ENCODE measurements at regions not wholly inside any gene's neighbourhood (a gene's known extent, or its start where the extent isn't known, plus 50 kb on each side); places are given as distances from the start of the nearest gene placed in this dataset.

DNA sequence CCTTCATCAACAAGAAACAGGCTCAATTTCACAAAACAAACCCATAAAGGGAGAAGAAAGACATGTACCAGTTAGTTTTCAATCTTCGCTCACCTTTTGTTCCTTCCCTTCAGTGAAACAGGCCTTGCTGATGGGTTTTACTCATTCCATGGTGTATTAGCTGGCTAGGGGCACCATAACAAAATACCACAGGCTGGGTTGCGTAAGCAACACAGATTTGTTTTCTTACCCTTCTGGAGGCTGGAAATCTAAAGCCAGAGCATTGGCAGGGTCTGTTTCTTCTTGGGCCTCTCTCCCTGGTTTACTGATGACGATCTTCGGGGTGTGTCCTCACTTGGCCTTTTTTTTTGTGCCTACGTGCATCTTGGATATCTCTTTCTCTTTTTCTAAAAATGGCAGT is 383.4 kb upstream of the RBFOX1 start:
- no peaks in the 10 kb centered on the region for H3F3A ChIP-seq (ENCODE audit: control insufficient read depth, insufficient read depth)
- no peak overlapping the region for H3K4me3 ChIP-seq (ENCODE audit: low read length)
- H3K9me3 ChIP-seq (ENCODE audit: control insufficient read depth, insufficient read depth, low read length): no peaks in the 10 kb centered on the region; the same call in 1 of the 2 replicates
- no peaks in the 10 kb centered on the region for H3K79me2 ChIP-seq (ENCODE audit: control insufficient read depth, low read length)
- no peaks in the 10 kb centered on the region for H4K20me1 ChIP-seq (ENCODE audit: control insufficient read depth, insufficient read depth, low read depth, low read length)
- no peaks in the 10 kb centered on the region for H3K36me3 ChIP-seq (ENCODE audit: control insufficient read depth, low read length)
- H3K27me3 ChIP-seq (ENCODE audit: control insufficient read depth, low read length): no peaks in the 10 kb centered on the region
- no peak overlapping the region for H3K4me2 ChIP-seq (ENCODE audit: low read length)
- H3K4me1 ChIP-seq (ENCODE audit: control insufficient read depth, low read length): no peaks in the 10 kb centered on the region
- no peaks in the 10 kb centered on the region for H3K9me2 ChIP-seq (replicated peaks; ENCODE audit: control insufficient read depth, low read length)
- no peak overlapping the region for H3K27ac ChIP-seq (ENCODE audit: low read depth, low read length)
- no peak for TF ChIP-seq EZH2phosphoT487 (IDR thresholded peaks at IDR 0.05; ENCODE audit: borderline replicate concordance, low read length)
- TF ChIP-seq, protein P1, sequence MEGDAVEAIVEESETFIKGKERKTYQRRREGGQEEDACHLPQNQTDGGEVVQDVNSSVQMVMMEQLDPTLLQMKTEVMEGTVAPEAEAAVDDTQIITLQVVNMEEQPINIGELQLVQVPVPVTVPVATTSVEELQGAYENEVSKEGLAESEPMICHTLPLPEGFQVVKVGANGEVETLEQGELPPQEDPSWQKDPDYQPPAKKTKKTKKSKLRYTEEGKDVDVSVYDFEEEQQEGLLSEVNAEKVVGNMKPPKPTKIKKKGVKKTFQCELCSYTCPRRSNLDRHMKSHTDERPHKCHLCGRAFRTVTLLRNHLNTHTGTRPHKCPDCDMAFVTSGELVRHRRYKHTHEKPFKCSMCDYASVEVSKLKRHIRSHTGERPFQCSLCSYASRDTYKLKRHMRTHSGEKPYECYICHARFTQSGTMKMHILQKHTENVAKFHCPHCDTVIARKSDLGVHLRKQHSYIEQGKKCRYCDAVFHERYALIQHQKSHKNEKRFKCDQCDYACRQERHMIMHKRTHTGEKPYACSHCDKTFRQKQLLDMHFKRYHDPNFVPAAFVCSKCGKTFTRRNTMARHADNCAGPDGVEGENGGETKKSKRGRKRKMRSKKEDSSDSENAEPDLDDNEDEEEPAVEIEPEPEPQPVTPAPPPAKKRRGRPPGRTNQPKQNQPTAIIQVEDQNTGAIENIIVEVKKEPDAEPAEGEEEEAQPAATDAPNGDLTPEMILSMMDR (IDR thresholded peaks at IDR 0.05; ENCODE audit: low read depth, low read length, poor library complexity, severe bottlenecking): no peak

DNA sequence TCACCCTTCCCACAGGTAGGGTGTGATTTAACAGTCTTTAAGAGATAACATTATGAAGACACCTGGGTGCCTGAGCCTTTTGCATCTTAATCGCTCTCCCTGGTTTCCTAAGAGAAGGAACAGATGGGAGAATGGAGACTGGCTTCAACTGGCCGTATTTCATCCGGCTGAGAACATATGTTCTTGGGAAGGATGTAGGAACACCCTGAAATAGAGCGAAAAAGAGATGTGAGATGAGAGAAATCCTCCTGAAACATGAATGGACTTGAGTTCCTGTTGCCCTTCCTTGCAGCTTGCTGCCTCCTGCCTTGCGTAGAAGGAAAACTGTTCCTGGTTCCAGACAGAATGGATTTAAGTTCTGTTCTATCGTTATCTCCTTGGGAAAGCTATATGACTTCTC is 385.4 kb upstream of the RBFOX1 start:
- no peaks in the 10 kb centered on the region for H3K27me3 ChIP-seq (ENCODE audit: control insufficient read depth, low read length)
- H3K27ac ChIP-seq (ENCODE audit: low read depth, low read length): no peak overlapping the region
- H4K20me1 ChIP-seq (ENCODE audit: control insufficient read depth, insufficient read depth, low read depth, low read length): no peaks in the 10 kb centered on the region
- H3K4me2 ChIP-seq (ENCODE audit: low read length): no peak overlapping the region
- no peak overlapping the region for H3K4me3 ChIP-seq (ENCODE audit: low read length)
- TF ChIP-seq EZH2phosphoT487 (IDR thresholded peaks at IDR 0.05; ENCODE audit: borderline replicate concordance, low read length): no peak
- TF ChIP-seq, protein P1 (IDR thresholded peaks at IDR 0.05; ENCODE audit: low read depth, low read length, poor library complexity, severe bottlenecking): no peak
- no peaks in the 10 kb centered on the region for H3K79me2 ChIP-seq (ENCODE audit: control insufficient read depth, low read length)
- H3K4me1 ChIP-seq (ENCODE audit: control insufficient read depth, low read length): no peaks in the 10 kb centered on the region
- H3K9me3 ChIP-seq (ENCODE audit: control insufficient read depth, insufficient read depth, low read length): no peaks in the 10 kb centered on the region; the same call in 1 of the 2 replicates
- H3F3A ChIP-seq (ENCODE audit: control insufficient read depth, insufficient read depth): no peaks in the 10 kb centered on the region
- H3K36me3 ChIP-seq (ENCODE audit: control insufficient read depth, low read length): no peaks in the 10 kb centered on the region
- no peaks in the 10 kb centered on the region for H3K9me2 ChIP-seq (replicated peaks; ENCODE audit: control insufficient read depth, low read length)

DNA sequence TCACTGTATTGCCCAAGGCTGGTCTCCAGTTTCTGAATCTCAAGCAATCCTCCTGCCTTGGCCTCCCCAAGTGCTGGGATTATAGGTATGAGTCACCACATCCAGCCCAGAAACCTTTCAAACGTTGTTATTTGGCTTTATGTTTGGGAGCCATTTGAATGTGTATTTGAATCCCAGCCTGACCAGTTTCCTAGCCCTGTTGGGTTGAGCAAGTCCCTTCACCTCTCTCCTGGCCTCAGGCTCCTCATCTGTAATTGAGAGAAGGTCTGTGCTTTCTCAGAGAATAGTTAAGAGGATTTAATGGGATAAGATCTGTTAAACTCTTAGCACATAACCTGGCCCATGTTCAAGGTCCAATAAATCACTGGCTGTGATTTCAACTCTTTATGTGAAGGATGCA is 385.8 kb upstream of the RBFOX1 start:
- no peaks in the 10 kb centered on the region for H3K36me3 ChIP-seq (ENCODE audit: control insufficient read depth, low read length)
- H3K9me3 ChIP-seq (ENCODE audit: control insufficient read depth, insufficient read depth, low read length): no peaks in the 10 kb centered on the region; the same call in 1 of the 2 replicates
- no peaks in the 10 kb centered on the region for H3K9me2 ChIP-seq (replicated peaks; ENCODE audit: control insufficient read depth, low read length)
- no peaks in the 10 kb centered on the region for H3F3A ChIP-seq (ENCODE audit: control insufficient read depth, insufficient read depth)
- H3K27me3 ChIP-seq (ENCODE audit: control insufficient read depth, low read length): no peaks in the 10 kb centered on the region
- H3K4me2 ChIP-seq (ENCODE audit: low read length): no peak overlapping the region
- no peak overlapping the region for H3K27ac ChIP-seq (ENCODE audit: low read depth, low read length)
- no peaks in the 10 kb centered on the region for H3K4me1 ChIP-seq (ENCODE audit: control insufficient read depth, low read length)
- H4K20me1 ChIP-seq (ENCODE audit: control insufficient read depth, insufficient read depth, low read depth, low read length): no peaks in the 10 kb centered on the region
- no peak for TF ChIP-seq EZH2phosphoT487 (IDR thresholded peaks at IDR 0.05; ENCODE audit: borderline replicate concordance, low read length)
- TF ChIP-seq, protein P1 (IDR thresholded peaks at IDR 0.05; ENCODE audit: low read depth, low read length, poor library complexity, severe bottlenecking): no peak
- H3K79me2 ChIP-seq (ENCODE audit: control insufficient read depth, low read length): no peaks in the 10 kb centered on the region
- no peak overlapping the region for H3K4me3 ChIP-seq (ENCODE audit: low read length)
